GM04503 (cell line): ENCODE measurements at regions not wholly inside any gene's neighbourhood (a gene's known extent, or its start where the extent isn't known, plus 50 kb on each side); places are given as distances from the start of the nearest gene placed in this dataset.
A peak's percentile ranks its signal among the peaks of the same experiment; 100 is the strongest.
"Not testable (repeated sequence)": the region's sequence is repeated elsewhere in the genome, so short reads cannot be mapped to it uniquely, and the experiment has no call there.

Experiments
- DNase-seq: peaks from one replicate; pipeline ENCODE4 v3.0.0-alpha.2; 2012; ENCODE audit warnings: low read depth

DNA sequence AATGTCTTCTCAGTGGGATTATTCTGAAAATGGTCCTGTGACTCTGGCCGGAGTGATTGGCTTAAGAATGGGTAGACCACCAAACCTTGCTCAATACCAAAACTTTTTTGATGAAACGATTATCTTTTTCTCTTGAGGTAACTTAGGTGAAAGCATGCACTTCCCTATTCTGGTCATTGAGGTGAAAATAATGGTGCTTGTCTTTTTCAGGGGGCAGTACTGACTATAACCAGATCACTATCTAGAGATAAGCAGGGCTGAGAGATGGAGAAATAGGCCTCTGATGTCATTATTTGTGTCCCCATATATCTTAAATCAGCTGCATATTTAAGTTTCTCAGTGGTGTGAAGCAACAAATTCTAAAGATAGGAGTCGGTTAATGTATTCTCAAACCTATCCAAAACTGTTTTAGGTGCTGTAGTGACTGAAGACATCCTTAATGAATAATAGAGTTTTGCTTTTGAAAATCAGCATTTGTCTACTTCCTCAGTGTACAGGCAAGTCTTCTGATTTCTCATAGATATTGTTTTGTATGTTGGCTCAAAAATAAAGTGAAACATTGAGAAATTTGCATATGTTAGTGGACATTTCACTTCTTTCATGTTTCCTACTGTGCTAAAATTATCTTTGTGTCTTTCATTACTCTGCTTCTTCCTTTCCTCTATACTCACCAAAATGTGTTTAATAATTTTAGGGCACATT lies 735.3 kb upstream of the ADGRL4 start:
- no peak for DNase-seq

GRCh38 chr1:79738101-79738500 lies 731.6 kb upstream of the ADGRL4 start:
- DNase-seq: no peak

DNA sequence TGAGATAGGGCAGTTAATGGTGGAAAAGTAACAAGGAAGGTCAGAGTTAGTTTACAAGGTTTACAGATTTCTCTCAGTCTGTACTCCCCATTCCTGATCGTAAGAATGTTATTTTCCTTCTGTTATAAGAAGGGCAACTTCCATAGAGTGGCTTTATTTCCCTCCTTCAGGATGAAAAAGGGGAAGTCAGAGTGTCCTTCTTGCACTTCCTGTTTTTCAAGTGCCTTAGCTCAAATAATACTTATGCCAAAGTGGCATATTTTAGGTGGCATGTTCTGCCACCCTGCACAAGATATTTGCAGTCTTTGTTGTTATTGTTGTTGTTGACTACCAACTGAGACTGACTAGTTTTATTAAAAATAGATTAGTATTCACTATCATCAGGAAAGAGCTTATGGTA lies 730.7 kb upstream of the ADGRL4 start:
- DNase-seq: no peak

- DNase-seq: no peak
Observed at GRCh38 chr1:79732950-79733349, 726.4 kb upstream of the ADGRL4 start.

- no peak for DNase-seq
Observed at GRCh38 chr1:79726911-79727310, 720.4 kb upstream of the ADGRL4 start.

DNA sequence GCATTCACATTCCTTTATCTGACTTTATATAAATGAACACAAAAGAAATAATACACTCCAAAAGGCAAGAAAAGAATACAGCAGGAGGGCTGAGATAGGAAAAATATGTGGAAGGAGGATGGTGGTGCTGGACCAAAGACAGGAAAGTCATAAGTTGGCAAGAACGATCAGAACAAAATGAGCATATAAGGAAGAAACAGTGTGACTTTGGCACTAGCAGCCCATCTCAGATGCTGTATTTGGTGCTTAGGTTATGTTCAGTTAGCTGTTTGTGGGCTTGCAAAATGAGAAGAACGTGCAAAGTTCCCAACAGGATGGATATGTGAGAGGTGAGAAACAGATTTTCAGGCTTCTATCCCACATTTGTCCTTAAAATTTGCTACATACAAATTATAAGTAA lies 719.8 kb upstream of the ADGRL4 start:
- DNase-seq: no peak

DNA sequence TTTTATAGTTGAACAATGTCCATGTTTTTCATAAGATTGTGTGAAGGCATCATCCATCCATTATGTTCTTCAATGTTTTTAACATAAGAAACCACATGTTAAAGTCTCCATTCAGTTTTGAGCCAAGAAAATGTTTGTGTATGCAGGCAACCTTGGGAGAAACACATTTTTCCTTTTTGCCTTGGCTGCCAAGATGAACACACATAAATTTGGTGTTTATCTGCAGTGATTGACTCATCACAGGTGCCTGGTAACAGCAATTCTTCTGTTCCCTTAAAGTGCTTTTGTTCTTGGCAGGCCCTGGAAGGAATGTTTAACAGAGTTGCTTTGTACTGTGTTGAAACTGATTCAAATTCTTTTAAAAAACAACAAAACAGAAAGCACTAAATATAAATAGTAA lies 709.9 kb upstream of the ADGRL4 start:
- DNase-seq: peak; percentile 25

GRCh38 chr1:79714664-79715063 lies 708.1 kb upstream of the ADGRL4 start:
- DNase-seq: no peak

- no peak for DNase-seq
Observed at GRCh38 chr1:79711001-79711431, 704.5 kb upstream of the ADGRL4 start.

DNA sequence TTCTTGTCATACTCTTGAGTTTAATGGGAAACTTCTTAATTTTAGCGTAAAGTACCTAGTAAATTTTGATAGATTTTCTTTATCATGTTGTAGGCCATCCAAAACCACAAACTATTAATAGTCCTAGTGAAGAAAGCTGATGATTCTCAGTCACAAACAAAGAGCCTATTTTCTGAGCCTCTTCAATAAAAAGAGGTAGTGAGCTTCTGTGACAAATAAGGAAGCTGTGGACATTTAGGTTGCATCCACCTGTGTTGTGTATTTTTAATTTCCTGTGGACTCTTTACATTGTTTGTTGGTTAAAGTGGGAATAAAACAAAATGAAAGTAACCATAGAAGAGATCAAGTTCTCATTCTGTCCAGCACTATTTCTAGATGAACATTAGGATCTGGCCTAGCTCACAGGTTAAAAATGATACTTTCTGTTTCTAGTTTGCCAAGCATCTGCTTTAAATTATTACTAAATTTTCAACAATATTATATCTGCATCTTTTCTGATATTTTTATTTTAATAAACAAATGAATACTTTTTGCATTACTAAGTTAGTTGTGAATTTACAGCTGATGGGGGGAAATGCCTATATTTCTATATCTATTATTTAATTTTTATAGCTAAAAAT lies 702.2 kb upstream of the ADGRL4 start:
- DNase-seq: no peak

DNA sequence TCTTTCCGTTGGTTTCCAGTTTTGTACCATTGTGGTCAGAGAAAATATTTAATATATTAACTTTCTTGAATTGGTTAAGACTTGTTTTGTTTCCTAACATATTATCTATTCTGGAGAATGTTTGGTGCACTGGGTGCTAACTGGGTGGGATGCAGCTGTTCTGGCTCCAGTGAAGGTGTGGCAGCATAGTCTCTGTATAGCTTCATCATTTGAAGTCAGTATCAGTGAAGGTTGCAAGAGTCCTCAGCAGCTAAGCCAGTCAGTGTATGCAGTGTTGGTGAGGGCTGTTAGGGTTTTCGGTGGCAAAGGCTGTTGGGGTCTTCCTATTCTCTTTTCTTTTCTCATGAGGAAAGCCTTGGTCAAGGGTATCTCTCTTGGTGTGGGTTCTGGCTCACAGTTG lies 698.7 kb upstream of the ADGRL4 start:
- no peak for DNase-seq

GRCh38 chr1:79704067-79704466 lies 697.5 kb upstream of the ADGRL4 start:
- DNase-seq: no peak

GRCh38 chr1:79702336-79702999 lies 695.9 kb upstream of the ADGRL4 start:
- DNase-seq: not testable (repeated sequence)

GRCh38 chr1:79695138-79695537 lies 688.6 kb upstream of the ADGRL4 start:
- no peak for DNase-seq

GRCh38 chr1:79694241-79694640 lies 687.7 kb upstream of the ADGRL4 start:
- no peak for DNase-seq

- no peak for DNase-seq
Observed at GRCh38 chr1:79693441-79694114, 687.0 kb upstream of the ADGRL4 start.

DNA sequence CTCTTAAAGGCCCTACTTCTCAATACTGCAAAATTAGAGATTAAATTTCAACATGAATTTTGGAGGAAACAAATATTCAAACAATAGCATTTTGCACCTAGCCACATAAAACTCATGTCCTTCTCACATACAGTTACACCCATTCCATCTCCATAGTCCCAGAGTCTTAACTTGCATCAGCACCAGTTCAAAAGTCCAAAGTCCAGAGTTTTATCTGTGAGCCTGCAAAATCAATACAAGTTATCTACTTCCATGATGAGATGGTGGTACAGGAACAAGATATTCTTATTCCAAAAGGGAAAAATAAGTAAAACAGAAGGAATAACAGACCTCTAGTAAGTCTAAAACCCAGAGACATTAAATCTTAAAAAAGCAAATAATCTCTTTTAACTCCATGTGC lies 686.0 kb upstream of the ADGRL4 start:
- DNase-seq: no peak

- no peak for DNase-seq
Observed at GRCh38 chr1:79688932-79689331, 682.4 kb upstream of the ADGRL4 start.

GRCh38 chr1:79683420-79683819 lies 676.9 kb upstream of the ADGRL4 start:
- DNase-seq: no peak

DNA sequence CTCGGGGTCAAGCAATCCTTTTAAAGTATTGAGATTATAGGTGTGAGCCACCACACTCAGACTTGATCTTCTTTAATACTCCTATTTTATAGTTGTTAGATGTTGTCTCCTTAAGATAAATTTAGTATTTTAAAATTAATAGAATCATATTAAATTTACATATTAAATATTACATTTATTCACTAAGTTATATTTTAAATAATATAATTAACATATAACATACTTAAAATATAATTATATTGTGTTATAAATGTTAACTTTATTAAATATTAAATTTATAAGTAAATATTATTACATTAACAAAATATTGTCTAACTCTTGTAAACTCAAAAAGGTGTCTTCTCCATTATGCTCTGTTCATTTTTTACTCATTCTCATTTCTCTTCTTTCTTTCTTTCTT lies 675.9 kb upstream of the ADGRL4 start:
- DNase-seq: no peak

GRCh38 chr1:79681382-79681781 lies 674.9 kb upstream of the ADGRL4 start:
- DNase-seq: no peak

GRCh38 chr1:79679916-79680315 lies 673.4 kb upstream of the ADGRL4 start:
- no peak for DNase-seq
